Thyroid gland (tissue), 4 donors: ENCODE measurements at regions not wholly inside any gene's neighbourhood (a gene's known extent, or its start where the extent isn't known, plus 50 kb on each side); places are given as distances from the start of the nearest gene placed in this dataset.
"Not testable (repeated sequence)": the region's sequence is repeated elsewhere in the genome, so short reads cannot be mapped to it uniquely, and the experiment has no call there.

Experiments
- POLR2A ChIP-seq, 2 donors: fragments of 450-650 bp; IDR thresholded peaks; one replicate each; pipeline ENCODE4 v1.6.1; 2017; ENCODE audit warnings: antibody characterized with exemption in 2 of 2, mild to moderate bottlenecking in 2 of 2, moderate library complexity in 1 of 2
- TF ChIP-seq, protein P1 (sequence below), 6 experiments: fragments of 200-600 bp in 3 of 6; fragments of 450-650 bp in 3 of 6; sonication (generic) in 3 of 6; IDR thresholded peaks; one replicate each; pipeline ENCODE4 v1.5.1; 2016 to 2019; ENCODE audit warnings: antibody characterized with exemption in 6 of 6, mild to moderate bottlenecking in 2 of 6, inconsistent platforms in 1 of 6, moderate library complexity in 1 of 6

DNA sequence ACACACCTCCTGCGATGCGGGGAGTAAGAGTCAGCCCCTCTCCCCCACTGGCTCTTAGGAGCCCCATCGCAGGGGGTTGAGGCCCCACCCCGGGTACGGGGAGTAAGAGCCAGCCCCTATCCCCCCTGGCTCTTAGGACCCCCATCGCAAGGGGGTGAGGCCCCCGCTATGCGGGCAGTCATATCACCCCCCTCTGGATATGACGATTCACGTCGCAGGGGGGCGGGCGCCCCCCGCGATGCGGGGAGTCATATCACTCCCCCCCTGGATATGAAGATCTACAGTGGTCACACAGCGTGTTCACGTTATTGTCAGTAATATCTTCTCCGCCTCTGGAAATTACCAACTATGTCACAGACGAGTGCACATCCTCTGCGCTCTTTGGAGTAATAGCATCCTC lies 61.1 kb downstream of the DEFB131A start:
- TF ChIP-seq, protein P1, sequence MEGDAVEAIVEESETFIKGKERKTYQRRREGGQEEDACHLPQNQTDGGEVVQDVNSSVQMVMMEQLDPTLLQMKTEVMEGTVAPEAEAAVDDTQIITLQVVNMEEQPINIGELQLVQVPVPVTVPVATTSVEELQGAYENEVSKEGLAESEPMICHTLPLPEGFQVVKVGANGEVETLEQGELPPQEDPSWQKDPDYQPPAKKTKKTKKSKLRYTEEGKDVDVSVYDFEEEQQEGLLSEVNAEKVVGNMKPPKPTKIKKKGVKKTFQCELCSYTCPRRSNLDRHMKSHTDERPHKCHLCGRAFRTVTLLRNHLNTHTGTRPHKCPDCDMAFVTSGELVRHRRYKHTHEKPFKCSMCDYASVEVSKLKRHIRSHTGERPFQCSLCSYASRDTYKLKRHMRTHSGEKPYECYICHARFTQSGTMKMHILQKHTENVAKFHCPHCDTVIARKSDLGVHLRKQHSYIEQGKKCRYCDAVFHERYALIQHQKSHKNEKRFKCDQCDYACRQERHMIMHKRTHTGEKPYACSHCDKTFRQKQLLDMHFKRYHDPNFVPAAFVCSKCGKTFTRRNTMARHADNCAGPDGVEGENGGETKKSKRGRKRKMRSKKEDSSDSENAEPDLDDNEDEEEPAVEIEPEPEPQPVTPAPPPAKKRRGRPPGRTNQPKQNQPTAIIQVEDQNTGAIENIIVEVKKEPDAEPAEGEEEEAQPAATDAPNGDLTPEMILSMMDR (IDR thresholded peaks at IDR 0.05): not testable (repeated sequence)
- not testable (repeated sequence) for TF ChIP-seq POLR2A (IDR thresholded peaks at IDR 0.05)
